Erythroblast (primary cell): ENCODE measurements at regions not wholly inside any gene's neighbourhood (a gene's known extent, or its start where the extent isn't known, plus 50 kb on each side); places are given as distances from the start of the nearest gene placed in this dataset.

Experiments
- GATA1 ChIP-seq: IDR thresholded peaks from 2 replicates; pipeline ENCODE4 v1.6.1; 2011; ENCODE audit warnings: low read depth, mild to moderate bottlenecking, control low read depth, low read length, moderate library complexity
- POLR2A ChIP-seq: IDR thresholded peaks from 2 replicates; pipeline ENCODE4 v1.6.1; 2011; ENCODE audit warnings: mild to moderate bottlenecking, low read length

DNA sequence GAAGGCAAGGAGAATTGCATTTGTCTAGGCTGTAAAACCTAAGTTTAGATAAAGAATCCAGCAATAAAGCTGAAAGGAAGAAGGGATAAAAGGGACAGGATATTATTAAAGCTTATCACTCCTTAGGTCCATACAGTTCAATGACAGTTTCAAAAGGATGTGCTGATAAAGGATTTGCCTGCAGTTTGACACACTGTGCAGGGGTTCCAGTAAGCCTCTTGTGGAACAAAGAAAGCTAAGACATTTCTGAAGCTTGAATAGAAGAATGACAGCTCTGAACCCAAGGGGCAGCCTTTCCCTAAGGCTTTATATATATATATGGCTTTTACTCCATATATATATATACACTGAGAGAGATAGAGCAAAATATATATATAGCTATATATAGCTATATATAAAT lies 276.8 kb upstream of the GRM3 start:
- no peak for TF ChIP-seq POLR2A
- TF ChIP-seq GATA1 = no peak
